ENCODE measurements at regions not wholly inside any gene's neighbourhood (a gene's known extent, or its start where the extent isn't known, plus 50 kb on each side); places are given as distances from the start of the nearest gene placed in this dataset.

DNA sequence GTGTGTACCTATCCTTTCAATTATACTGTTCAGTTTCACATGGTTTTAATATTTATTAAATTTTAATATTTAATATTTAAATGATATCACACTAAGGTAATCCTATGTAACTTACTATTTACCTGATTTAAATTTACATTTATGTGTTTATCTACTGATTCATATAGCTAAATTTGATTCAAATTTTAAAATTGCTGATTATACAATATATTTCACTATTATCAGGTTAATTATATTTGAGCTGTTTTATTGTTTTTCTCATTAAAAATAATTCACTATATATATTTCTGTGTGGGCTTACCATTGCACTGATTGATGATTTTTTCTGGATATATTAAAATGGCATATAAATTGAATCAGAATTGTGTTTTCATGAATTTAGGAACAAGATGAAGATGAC, 1923.5 kb downstream of the STIM2 start:
- Histone ChIP-seq H3K9me3 (no peaks in the 10 kb centered on the region), H3K36me3 (no peaks in the 10 kb centered on the region), H3K27me3 (no peaks in the 10 kb centered on the region), H3K4me1 (no peaks in the 10 kb centered on the region), H3K27ac (no peak overlapping the region), H3K4me3 (no peak overlapping the region)
- TF ChIP-seq, protein P1, sequence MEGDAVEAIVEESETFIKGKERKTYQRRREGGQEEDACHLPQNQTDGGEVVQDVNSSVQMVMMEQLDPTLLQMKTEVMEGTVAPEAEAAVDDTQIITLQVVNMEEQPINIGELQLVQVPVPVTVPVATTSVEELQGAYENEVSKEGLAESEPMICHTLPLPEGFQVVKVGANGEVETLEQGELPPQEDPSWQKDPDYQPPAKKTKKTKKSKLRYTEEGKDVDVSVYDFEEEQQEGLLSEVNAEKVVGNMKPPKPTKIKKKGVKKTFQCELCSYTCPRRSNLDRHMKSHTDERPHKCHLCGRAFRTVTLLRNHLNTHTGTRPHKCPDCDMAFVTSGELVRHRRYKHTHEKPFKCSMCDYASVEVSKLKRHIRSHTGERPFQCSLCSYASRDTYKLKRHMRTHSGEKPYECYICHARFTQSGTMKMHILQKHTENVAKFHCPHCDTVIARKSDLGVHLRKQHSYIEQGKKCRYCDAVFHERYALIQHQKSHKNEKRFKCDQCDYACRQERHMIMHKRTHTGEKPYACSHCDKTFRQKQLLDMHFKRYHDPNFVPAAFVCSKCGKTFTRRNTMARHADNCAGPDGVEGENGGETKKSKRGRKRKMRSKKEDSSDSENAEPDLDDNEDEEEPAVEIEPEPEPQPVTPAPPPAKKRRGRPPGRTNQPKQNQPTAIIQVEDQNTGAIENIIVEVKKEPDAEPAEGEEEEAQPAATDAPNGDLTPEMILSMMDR (IDR thresholded peaks at IDR 0.05): no peak
- no peak for DNase-seq (ENCODE audit: low spot score in 2 of 2)
- intact Hi-C loops (cut with DNase I): no loop called here

DNA sequence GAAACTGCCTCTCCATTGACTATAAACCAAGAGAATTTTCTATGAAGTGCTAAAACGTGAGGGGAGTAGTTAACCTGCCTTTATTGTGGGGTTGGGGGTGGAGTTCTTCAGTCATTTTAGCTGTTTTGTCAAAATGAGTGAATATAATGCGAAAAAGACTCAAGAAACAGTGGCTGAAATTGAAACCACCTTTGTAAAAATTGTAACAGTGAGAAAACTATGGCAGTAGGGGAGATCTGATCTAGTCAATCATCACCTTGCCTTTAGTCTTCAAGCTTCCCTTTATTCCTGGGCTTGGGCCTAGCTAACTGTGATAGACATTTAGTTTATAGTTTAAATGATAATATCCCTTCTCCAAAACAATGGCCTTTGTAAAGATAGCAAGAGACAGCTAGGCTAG, 1927.3 kb downstream of the STIM2 start:
- no peaks in the 10 kb centered on the region for H3K36me3 ChIP-seq
- TF ChIP-seq, protein P1 (IDR thresholded peaks at IDR 0.05): no peak
- no peak overlapping the region for H3K27ac ChIP-seq
- intact Hi-C loops (cut with DNase I): no loop called here
- no peaks in the 10 kb centered on the region for H3K4me1 ChIP-seq
- DNase-seq (ENCODE audit: low spot score in 2 of 2): no peak
- no peaks in the 10 kb centered on the region for H3K27me3 ChIP-seq
- no peaks in the 10 kb centered on the region for H3K9me3 ChIP-seq
- H3K4me3 ChIP-seq: no peak overlapping the region

DNA sequence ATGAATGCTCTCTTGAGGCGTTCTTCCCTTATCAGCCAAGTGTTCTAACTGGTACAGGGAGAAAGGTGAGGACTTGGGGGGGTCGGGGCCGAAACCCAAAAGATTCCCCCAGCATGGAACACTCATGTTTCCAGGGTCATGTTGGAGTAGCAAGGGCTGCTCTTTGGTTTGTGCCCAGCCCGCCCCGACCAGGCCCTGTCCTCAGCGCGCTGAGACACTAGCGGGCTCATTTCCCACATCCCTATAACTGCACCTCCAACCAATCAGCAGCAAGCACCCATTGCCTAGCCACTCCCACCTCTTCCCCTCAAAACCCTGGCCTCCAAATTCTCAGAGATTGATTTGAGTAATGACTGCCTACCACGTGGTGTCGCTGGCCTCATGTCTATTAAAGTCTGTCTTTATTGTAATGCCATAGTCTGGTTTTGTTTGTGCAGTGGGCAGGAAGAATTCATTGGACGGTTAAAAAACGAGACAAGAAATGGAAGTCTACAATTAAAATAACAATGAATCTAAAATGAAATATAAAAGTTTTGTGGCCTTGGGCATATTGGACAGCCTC, 1928.4 kb downstream of the STIM2 start:
- Histone ChIP-seq H3K4me3 (no peak overlapping the region), H3K9me3 (no peaks in the 10 kb centered on the region), H3K27me3 (no peaks in the 10 kb centered on the region), H3K4me1 (no peaks in the 10 kb centered on the region), H3K36me3 (no peaks in the 10 kb centered on the region), H3K27ac (no peak overlapping the region)
- intact Hi-C loops (cut with DNase I): no loop called here
- TF ChIP-seq, protein P1 (IDR thresholded peaks at IDR 0.05): no peak
- no peak for DNase-seq (ENCODE audit: low spot score in 2 of 2)

DNA sequence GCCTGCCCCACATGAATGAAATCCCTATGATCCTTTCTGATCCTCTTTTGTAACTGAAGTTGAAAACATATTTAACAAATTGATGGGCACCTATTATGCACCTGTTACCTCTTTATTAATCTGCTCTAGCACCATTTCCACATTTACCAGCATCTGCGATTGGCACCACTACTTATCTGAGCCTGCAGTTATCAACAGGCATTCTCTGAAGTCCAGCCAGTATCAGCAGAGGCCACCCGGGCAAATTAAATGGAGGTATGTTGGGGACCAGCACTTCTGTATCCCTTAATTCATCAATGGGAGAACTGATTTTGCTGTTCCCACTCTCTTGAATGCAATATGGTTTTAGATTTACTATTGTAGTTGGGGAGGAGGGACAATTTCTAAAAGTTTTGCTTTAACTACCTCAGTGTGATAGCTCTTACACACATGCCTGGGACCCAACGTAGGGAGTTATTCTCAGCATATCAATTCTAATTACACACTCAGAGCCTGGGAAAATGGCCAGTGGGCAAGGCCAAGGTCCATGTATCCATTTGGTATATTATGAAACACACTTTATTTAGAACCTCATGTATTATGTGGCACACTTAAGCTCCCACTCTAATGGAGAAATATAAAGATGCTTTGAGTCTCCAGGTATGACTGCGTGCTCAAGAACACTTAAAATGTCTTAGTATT, 1927.1 kb upstream of the PCDH7 start:
- DNase-seq (ENCODE audit: low spot score in 2 of 2): no peak
- Histone ChIP-seq H3K27ac (no peak overlapping the region), H3K36me3 (no peaks in the 10 kb centered on the region), H3K9me3 (no peaks in the 10 kb centered on the region), H3K4me3 (no peak overlapping the region), H3K4me1 (no peaks in the 10 kb centered on the region), H3K27me3 (no peaks in the 10 kb centered on the region)
- TF ChIP-seq, protein P1 (IDR thresholded peaks at IDR 0.05): no peak
- intact Hi-C loops (cut with DNase I): no loop called here

DNA sequence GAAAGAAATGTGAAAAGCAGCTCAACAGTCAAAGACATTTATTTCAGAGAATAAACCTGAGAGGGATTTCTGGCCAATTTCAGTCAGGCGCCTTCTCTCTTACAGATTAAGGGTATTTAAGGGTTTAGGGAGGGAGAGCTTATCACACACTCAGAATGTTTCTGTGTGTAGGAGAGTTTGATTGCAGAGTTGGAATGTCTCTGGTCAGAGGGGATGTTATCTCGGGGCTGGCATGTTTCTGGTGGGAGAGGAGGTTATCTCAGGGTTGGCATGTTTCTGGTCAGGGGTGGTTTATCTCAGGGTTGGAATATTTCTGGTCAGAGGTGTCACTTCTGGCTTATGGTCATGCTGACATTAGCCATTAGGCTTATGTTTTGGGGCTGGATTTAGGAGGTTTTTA, 1920.5 kb upstream of the PCDH7 start:
- no peaks in the 10 kb centered on the region for H3K9me3 ChIP-seq
- no peak overlapping the region for H3K27ac ChIP-seq
- intact Hi-C loops (cut with DNase I): no loop called here
- TF ChIP-seq, protein P1 (IDR thresholded peaks at IDR 0.05): no peak
- no peaks in the 10 kb centered on the region for H3K4me1 ChIP-seq
- no peaks in the 10 kb centered on the region for H3K27me3 ChIP-seq
- H3K4me3 ChIP-seq: no peak overlapping the region
- H3K36me3 ChIP-seq: no peaks in the 10 kb centered on the region
- no peak for DNase-seq (ENCODE audit: low spot score in 2 of 2)

Measured in ascending aorta (tissue), 2 donors.